PFSK-1 (cell line): ENCODE measurements at regions not wholly inside any gene's neighbourhood (a gene's known extent, or its start where the extent isn't known, plus 50 kb on each side); places are given as distances from the start of the nearest gene placed in this dataset.

Source experiments
- FOXP2 ChIP-seq: optimal IDR thresholded peaks from 2 replicates; pipeline ENCODE3; 2011; ENCODE audit warnings: borderline replicate concordance, control low read depth, inconsistent platforms; ENCODE audit not compliant: insufficient read depth; ENCODE audit errors: extremely low read length, extremely low read depth
- POLR2AphosphoS5 ChIP-seq: IDR thresholded peaks from 2 replicates; pipeline ENCODE4 v1.6.1; 2012; ENCODE audit warnings: low read depth, mild to moderate bottlenecking, control low read depth, low read length, moderate library complexity
- REST ChIP-seq, 2 experiments: IDR thresholded peaks; 2 replicates each; pipeline versions ENCODE4 v1.6.1 to v1.8.0; 2011 to 2012; ENCODE audit warnings: low read depth in 2 of 2, low read length in 2 of 2, control low read depth in 1 of 2, inconsistent platforms in 1 of 2, mild to moderate bottlenecking in 1 of 2, moderate library complexity in 1 of 2; ENCODE audit not compliant: insufficient read depth in 1 of 2
- SIN3A ChIP-seq: IDR thresholded peaks from 2 replicates; pipeline ENCODE4 v1.6.1; 2012; ENCODE audit warnings: mild to moderate bottlenecking, low read length, moderate library complexity, borderline replicate concordance; ENCODE audit not compliant: insufficient read depth
- TAF1 ChIP-seq: IDR thresholded peaks from 2 replicates; pipeline ENCODE4 v1.6.1; 2012; ENCODE audit warnings: low read length, control low read depth, borderline replicate concordance; ENCODE audit not compliant: insufficient read depth

- TF ChIP-seq TAF1 (no peak), POLR2AphosphoS5 (no peak), REST (IDR thresholded peaks at IDR 0.05; ENCODE audit: insufficient read depth in 1 of 2, low read depth in 2 of 2, low read length in 2 of 2) (no peak), SIN3A (no peak), FOXP2 (no peak)
Observed at GRCh38 chr6:149169761-149170511, 147.6 kb upstream of the TAB2 start.

GRCh38 chr6:149170564-149171452, 146.7 kb upstream of the TAB2 start:
- TF ChIP-seq REST (IDR thresholded peaks at IDR 0.05; ENCODE audit: insufficient read depth in 1 of 2, low read depth in 2 of 2, low read length in 2 of 2) = no peak
- no peak for TF ChIP-seq TAF1
- no peak for TF ChIP-seq SIN3A
- no peak for TF ChIP-seq FOXP2
- TF ChIP-seq POLR2AphosphoS5 = no peak

DNA sequence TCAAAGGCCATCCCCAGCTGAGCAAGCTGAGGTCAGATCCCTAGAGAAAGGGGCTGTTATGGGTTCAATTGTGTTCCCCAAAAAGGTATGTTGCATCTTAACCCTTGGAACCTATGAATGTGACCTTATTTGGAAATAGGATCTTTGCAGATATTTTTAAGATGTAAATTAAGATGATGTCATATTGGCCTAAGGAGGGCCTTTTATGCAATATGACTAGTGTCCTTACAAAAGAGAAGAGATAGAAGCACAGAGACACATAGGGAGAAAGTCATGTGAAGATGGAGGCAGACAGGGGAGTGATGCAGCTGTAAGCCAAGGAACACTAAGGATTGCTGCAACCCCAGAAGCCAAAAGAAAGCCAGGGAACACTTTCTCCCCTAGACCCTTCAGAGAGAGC, 144.3 kb upstream of the TAB2 start:
- no peak for TF ChIP-seq REST (IDR thresholded peaks at IDR 0.05; ENCODE audit: insufficient read depth in 1 of 2, low read depth in 2 of 2, low read length in 2 of 2)
- no peak for TF ChIP-seq POLR2AphosphoS5
- no peak for TF ChIP-seq FOXP2
- no peak for TF ChIP-seq TAF1
- TF ChIP-seq SIN3A = no peak

DNA sequence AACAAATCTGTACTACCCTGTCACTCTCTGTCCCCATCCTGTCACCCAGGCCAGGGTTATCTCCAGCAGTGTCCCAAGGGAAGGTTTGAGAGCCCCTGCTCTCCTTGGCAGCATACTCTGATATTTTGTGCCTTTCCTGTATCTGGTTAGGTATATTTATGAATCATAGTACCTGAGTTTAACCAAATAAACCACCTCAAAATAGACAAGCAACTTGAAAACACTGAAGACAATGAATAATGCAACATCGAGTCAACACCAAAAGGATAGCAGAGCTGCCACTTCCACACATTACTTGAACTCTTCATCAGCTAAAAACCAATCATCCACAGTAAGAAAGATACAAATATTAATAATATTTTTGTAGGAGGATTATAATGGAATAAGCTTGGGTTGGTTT, 142.6 kb upstream of the TAB2 start:
- TF ChIP-seq REST (IDR thresholded peaks at IDR 0.05; ENCODE audit: insufficient read depth in 1 of 2, low read depth in 2 of 2, low read length in 2 of 2) = no peak
- no peak for TF ChIP-seq TAF1
- no peak for TF ChIP-seq FOXP2
- TF ChIP-seq SIN3A = no peak
- TF ChIP-seq POLR2AphosphoS5 = no peak
